ENCODE measurements at regions not wholly inside any gene's neighbourhood (a gene's known extent, or its start where the extent isn't known, plus 50 kb on each side); places are given as distances from the start of the nearest gene placed in this dataset.

- DNase-seq = no peak
Measured at GRCh38 chr2:156697906-156698305, 261.7 kb downstream of the GPD2 start.

- no peak for DNase-seq
Measured at GRCh38 chr2:156700681-156701080, 264.5 kb downstream of the GPD2 start.

- DNase-seq = no peak
Measured at GRCh38 chr2:156702541-156702940, 266.4 kb downstream of the GPD2 start.

GRCh38 chr2:156703642-156704041 lies 267.5 kb downstream of the GPD2 start:
- no peak for DNase-seq

DNA sequence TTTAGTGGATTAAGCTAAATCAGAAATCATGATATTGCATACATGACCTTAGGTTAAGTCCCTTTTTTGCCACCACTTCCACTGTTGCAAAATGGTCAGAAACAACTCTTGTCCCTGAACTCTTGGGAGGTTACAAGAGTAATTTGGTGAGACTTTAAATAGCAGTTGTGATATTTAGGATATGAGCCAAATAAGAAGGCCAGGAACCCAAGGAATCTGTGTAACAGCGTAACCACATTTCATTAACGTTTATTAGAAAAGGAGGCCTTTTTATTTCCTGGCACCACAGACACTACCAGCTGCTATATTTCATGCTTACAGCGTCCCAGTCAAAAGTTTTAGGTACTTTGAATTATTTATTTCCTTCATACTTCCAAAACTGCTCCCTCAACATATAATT lies 268.0 kb downstream of the GPD2 start:
- no peak for DNase-seq

- DNase-seq = no peak
Measured at GRCh38 chr2:156704617-156705016, 268.4 kb downstream of the GPD2 start.

DNA sequence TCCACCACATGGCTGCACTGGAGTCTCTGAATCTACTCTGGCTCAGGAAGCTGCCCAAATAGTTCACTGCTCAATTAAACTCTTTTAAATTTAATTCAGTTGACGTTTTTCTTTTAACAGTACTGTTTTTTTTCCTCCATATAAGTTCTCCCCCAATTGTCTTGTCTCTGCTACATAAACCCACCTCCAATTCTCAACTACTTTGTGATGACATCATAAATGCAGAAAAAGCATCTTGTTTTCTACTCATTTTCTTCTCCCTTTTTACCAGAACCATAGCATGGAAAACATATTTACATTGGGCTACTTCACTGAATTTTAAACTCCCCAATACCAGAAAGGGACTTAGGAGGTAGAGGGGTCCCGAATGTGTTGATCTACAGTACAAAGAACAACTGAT lies 270.4 kb downstream of the GPD2 start:
- no peak for DNase-seq

DNA sequence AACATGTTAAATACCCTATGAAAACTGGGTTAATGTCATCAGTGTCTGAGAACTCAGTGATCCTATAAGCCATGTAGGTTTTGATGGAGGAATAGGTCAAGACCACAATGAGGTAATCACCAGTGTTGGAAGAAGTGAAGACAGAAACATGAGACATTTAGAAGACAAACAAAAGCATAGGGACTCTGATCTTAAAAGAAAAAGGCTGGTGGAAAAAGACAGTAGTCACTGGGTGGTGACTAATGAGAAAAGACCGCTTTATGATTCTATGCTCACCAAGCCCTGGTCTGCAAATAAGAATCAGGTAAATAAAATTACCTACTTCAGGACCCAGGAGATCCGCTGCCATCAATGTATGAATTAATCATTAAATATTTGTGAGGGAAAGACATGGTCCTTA lies 271.9 kb downstream of the GPD2 start:
- no peak for DNase-seq

DNA sequence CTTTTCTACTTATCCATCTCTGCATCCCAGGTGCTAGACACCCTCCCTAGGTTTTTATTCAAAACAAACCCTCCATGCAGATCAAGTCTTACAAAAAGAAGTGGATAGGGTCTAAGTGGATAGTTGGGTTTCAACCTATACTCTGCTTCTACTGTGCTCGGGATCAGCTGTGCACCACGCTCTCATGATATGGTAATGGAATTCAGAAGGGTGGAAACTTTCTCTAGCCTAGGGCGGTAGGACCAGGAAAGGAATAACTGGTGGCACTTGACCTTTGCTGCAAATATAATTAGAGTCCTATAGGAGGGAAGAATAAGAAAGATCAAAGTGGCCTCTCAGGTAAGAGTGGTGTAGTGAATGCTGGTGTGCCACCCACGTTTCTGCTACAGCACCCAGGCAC lies 272.9 kb downstream of the GPD2 start:
- no peak for DNase-seq

- no peak for DNase-seq
Measured at GRCh38 chr2:156719036-156719435, 282.9 kb downstream of the GPD2 start.

DNA sequence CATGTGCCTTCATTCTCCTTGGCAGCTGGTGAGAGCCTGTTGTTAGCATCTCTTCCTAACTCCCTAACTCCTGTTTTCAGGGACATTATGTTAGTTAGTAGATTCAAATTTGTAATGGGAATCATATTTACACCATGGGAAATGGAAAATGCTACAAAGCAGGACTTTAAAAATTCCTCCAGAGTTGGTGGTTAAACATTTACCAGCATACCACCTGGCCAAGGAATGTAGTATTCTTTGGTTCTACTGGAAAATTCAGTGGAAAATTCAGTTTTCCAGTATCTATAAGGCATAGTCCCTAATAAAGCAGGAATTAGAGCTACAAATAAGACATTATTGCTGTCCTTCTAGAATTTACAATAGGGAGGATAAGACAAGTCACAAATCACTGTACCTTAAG lies 291.7 kb downstream of the GPD2 start:
- no peak for DNase-seq

- no peak for DNase-seq
Measured at GRCh38 chr2:156728328-156728727, 292.1 kb downstream of the GPD2 start.

GRCh38 chr2:156731506-156731905 lies 295.3 kb downstream of the GPD2 start:
- DNase-seq = no peak

DNA sequence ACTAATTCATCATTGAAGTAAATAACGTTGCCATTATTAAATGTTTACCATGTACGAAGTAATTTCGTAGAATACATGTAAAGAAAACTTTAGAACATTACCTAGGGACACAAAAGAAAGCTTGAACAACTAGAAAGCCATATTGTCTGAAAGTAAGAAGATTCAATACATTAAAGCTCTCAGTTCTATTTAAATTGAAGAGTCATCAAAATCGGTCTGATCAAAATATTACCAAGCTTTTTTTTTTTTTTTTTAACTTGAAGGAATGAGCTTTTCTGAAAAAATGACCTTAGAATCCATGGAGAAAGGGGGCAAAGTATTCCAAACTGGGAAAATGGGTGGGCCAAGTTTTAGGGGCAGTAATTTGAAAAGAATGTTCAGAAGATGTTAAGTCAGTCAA lies 300.8 kb downstream of the GPD2 start:
- DNase-seq = no peak

GRCh38 chr2:156739301-156739700 lies 303.1 kb downstream of the GPD2 start:
- no peak for DNase-seq

DNA sequence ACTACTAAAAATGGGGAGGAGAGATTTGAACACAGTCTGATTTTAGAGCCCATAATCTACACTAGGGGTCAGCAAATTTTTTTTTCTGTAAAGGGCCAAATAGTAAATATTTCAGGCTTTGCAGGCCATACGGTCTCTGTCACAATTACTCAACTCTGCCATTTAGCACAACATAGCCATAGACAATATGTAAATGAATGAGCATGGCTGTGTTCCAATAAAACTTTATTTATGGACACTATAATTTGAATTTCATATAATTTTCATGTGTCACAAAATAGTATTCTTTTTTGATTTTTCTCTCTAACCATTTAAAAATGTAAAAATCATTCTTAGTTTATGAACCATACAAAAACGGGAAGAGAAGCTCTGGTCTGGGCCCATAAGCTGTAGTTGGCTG lies 309.4 kb downstream of the GPD2 start:
- DNase-seq = no peak

DNA sequence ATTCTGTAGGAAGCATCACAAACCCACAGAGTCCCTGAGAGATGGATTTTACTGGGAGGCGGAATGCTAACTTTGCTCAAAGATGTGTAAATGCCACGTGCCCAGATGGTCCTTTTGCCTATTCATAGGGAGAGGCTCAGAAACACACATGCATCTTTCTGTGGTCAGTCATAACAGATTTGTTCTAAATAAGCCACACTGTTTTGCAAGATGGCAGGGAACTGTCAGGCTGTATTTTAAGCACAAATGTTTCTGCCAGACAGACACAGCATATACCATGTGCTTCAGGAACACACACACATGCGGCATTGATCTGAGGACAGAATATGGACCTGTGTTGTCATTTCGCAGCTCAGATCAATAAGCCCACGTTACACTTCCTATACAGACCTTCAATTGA lies 312.0 kb downstream of the GPD2 start:
- DNase-seq = no peak

- no peak for DNase-seq
Measured at GRCh38 chr2:156752042-156752441, 315.9 kb downstream of the GPD2 start.

DNA sequence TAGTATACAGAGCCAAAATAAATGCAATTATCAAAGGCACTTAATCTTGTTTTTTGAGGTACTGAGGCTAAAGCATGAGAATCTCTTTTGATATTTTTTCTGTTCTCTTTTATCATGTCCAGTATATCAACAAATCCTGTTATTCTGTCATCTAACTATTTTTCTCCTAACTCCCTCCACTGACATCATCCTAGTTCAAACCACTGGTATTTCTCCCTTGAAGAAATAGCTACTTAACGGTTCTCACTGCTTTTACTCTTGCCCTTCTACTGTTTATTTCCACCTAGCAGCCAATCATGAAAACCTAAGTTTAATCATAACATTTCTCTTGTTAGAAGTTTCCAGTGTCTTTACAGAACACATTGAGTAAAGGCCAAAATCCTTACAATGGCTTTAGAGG lies 317.6 kb downstream of the GPD2 start:
- DNase-seq = no peak

DNA sequence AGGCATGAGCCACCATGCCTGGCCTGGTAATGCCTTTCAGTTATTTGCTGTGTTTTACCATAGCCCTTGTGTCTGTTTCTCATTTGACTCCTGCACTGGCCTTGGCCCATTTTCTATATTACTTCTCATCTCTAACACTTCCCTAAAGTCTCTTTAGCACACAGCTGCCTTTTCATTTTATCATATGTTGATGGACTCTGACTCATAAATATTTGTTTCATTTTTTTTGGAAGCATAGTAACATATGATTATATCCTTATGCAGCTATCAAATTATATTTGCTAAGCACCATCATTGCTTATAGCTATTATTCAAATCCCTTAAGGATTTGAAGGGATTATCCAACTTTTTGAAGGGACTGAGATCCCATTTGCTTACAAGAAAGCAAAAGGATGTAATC lies 320.3 kb downstream of the GPD2 start:
- no peak for DNase-seq

DNA sequence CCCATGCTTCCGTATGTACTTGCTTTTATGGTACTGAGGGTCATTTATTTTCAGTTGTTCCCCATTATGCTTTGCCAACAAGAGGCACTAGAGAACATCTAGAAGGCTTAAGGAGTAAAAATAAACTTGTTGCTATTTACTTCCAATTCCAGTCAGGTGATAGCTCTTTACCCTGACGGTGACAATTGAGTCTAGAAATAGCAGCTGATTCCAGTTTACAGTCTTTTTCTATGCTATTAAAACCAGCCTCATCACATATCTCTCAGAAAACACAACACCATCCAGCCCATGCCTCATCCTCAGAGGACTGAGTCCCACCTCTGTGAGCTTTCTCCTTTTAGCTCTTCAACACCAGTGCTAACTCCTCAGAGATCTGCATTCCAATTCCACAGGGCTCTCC lies 327.0 kb downstream of the GPD2 start:
- DNase-seq = no peak

GRCh38 chr2:156765043-156765442 lies 328.9 kb downstream of the GPD2 start:
- no peak for DNase-seq

GRCh38 chr2:156765450-156765849 lies 329.3 kb downstream of the GPD2 start:
- no peak for DNase-seq

DNA sequence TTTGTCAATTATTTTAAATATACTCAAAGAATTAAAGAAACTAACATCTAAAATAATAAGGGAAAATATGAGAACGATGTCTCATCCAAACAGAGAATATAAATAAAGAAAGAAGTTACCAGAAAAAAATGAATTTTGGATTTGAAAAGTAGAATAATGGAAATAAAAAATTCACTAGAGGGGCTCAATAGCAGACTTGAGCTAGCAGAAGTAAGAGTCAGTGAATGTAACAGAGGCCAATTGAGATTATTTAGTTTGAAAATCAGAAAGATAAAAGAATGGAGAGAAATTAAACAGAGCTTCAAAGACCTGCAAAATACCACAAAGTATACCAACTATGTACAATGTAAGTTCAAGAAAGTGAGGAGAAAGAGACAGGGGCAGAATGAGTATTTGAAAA lies 333.6 kb downstream of the GPD2 start:
- no peak for DNase-seq

GRCh38 chr2:156778916-156779315 lies 342.7 kb downstream of the GPD2 start:
- DNase-seq = no peak

DNA sequence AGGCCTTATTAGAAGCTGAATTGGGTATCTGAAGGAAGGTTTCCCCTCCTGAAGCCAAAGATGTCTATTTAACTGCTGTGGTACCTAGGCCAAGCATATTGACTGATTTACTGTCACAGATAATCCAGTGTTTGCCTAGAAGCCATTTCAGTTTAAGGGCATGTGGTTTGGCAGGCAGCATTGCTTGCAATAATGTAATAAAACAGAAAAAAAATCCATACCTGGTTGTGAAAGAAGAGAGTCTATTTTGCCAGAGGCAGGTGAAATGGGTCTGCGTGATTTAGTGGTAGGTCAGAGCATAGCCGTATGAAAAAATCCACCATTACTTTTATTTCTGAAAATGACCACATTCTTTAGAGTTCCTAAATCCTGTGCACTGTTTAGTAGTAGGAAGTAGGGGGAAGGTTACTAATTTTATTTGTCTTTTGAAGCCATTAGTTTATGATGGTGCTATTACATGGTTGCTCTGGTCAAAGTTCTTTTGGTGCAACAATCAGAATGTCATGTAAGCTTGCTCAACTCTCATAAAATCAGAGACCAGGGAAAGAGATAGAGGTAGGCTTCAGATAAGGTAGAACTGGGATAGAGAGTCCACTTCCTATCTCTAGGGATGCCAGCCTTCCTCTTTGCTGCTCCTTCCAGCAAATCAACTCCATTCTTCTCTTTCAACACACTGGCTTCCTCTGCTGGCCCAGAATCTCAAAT lies 343.4 kb downstream of the GPD2 start:
- no peak for DNase-seq

All from NCI-H146 (cell line).